ENCODE measurements at regions not wholly inside any gene's neighbourhood (a gene's known extent, or its start where the extent isn't known, plus 50 kb on each side); places are given as distances from the start of the nearest gene placed in this dataset.

DNA sequence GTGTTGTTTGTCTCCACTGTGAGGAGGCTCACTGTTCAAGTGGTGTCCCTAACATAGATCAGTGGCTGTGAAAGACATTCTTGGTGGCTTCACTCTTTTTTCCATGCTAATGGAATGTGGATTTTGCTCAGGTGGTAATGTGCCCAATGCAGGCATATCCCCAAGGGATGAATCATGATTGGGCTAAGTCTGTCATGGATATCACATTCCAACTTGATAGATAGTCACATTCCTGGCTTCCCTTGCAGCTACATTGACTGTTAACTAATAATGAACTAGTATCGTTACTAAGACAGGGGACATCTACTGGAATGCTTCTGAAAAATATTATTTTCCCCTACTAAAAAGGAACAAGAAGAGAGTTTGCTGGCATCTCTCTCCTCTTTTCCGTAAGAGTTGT, 86.3 kb upstream of the SOD1 start (continued):
- TF ChIP-seq, protein P1, sequence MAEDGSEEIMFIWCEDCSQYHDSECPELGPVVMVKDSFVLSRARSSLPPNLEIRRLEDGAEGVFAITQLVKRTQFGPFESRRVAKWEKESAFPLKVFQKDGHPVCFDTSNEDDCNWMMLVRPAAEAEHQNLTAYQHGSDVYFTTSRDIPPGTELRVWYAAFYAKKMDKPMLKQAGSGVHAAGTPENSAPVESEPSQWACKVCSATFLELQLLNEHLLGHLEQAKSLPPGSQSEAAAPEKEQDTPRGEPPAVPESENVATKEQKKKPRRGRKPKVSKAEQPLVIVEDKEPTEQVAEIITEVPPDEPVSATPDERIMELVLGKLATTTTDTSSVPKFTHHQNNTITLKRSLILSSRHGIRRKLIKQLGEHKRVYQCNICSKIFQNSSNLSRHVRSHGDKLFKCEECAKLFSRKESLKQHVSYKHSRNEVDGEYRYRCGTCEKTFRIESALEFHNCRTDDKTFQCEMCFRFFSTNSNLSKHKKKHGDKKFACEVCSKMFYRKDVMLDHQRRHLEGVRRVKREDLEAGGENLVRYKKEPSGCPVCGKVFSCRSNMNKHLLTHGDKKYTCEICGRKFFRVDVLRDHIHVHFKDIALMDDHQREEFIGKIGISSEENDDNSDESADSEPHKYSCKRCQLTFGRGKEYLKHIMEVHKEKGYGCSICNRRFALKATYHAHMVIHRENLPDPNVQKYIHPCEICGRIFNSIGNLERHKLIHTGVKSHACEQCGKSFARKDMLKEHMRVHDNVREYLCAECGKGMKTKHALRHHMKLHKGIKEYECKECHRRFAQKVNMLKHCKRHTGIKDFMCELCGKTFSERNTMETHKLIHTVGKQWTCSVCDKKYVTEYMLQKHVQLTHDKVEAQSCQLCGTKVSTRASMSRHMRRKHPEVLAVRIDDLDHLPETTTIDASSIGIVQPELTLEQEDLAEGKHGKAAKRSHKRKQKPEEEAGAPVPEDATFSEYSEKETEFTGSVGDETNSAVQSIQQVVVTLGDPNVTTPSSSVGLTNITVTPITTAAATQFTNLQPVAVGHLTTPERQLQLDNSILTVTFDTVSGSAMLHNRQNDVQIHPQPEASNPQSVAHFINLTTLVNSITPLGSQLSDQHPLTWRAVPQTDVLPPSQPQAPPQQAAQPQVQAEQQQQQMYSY (CRISPR knock-in tag; IDR thresholded peaks at IDR 0.05): no peak
- TF ChIP-seq SOX15 (CRISPR knock-in tag; IDR thresholded peaks at IDR 0.05) (no peak), TP53 (CRISPR knock-in tag; IDR thresholded peaks at IDR 0.05) (no peak), ZBTB21 (CRISPR knock-in tag; IDR thresholded peaks at IDR 0.05; ENCODE audit: borderline replicate concordance) (no peak), SP1 (CRISPR knock-in tag; conservative IDR thresholded peaks at IDR 0.05) (no peak), GRHL2 (CRISPR knock-in tag; IDR thresholded peaks at IDR 0.05; ENCODE audit: insufficient replicate concordance, severe bottlenecking) (no peak)
- TF ChIP-seq, protein P2, sequence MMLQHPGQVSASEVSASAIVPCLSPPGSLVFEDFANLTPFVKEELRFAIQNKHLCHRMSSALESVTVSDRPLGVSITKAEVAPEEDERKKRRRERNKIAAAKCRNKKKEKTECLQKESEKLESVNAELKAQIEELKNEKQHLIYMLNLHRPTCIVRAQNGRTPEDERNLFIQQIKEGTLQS (CRISPR knock-in tag; conservative IDR thresholded peaks at IDR 0.05): no peak
- TF ChIP-seq, protein P3, sequence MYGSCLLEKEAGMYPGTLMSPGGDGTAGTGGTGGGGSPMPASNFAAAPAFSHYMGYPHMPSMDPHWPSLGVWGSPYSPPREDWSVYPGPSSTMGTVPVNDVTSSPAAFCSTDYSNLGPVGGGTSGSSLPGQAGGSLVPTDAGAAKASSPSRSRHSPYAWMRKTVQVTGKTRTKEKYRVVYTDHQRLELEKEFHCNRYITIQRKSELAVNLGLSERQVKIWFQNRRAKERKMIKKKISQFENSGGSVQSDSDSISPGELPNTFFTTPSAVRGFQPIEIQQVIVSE (CRISPR knock-in tag; IDR thresholded peaks at IDR 0.05; ENCODE audit: borderline replicate concordance): no peak
- TF ChIP-seq, protein P4, sequence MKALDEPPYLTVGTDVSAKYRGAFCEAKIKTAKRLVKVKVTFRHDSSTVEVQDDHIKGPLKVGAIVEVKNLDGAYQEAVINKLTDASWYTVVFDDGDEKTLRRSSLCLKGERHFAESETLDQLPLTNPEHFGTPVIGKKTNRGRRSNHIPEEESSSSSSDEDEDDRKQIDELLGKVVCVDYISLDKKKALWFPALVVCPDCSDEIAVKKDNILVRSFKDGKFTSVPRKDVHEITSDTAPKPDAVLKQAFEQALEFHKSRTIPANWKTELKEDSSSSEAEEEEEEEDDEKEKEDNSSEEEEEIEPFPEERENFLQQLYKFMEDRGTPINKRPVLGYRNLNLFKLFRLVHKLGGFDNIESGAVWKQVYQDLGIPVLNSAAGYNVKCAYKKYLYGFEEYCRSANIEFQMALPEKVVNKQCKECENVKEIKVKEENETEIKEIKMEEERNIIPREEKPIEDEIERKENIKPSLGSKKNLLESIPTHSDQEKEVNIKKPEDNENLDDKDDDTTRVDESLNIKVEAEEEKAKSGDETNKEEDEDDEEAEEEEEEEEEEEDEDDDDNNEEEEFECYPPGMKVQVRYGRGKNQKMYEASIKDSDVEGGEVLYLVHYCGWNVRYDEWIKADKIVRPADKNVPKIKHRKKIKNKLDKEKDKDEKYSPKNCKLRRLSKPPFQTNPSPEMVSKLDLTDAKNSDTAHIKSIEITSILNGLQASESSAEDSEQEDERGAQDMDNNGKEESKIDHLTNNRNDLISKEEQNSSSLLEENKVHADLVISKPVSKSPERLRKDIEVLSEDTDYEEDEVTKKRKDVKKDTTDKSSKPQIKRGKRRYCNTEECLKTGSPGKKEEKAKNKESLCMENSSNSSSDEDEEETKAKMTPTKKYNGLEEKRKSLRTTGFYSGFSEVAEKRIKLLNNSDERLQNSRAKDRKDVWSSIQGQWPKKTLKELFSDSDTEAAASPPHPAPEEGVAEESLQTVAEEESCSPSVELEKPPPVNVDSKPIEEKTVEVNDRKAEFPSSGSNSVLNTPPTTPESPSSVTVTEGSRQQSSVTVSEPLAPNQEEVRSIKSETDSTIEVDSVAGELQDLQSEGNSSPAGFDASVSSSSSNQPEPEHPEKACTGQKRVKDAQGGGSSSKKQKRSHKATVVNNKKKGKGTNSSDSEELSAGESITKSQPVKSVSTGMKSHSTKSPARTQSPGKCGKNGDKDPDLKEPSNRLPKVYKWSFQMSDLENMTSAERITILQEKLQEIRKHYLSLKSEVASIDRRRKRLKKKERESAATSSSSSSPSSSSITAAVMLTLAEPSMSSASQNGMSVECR (CRISPR knock-in tag; IDR thresholded peaks at IDR 0.05; ENCODE audit: borderline replicate concordance): no peak
- TF ChIP-seq, protein P5, sequence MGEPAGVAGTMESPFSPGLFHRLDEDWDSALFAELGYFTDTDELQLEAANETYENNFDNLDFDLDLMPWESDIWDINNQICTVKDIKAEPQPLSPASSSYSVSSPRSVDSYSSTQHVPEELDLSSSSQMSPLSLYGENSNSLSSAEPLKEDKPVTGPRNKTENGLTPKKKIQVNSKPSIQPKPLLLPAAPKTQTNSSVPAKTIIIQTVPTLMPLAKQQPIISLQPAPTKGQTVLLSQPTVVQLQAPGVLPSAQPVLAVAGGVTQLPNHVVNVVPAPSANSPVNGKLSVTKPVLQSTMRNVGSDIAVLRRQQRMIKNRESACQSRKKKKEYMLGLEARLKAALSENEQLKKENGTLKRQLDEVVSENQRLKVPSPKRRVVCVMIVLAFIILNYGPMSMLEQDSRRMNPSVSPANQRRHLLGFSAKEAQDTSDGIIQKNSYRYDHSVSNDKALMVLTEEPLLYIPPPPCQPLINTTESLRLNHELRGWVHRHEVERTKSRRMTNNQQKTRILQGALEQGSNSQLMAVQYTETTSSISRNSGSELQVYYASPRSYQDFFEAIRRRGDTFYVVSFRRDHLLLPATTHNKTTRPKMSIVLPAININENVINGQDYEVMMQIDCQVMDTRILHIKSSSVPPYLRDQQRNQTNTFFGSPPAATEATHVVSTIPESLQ (CRISPR knock-in tag; IDR thresholded peaks at IDR 0.05): no peak
- TF ChIP-seq, protein P6, sequence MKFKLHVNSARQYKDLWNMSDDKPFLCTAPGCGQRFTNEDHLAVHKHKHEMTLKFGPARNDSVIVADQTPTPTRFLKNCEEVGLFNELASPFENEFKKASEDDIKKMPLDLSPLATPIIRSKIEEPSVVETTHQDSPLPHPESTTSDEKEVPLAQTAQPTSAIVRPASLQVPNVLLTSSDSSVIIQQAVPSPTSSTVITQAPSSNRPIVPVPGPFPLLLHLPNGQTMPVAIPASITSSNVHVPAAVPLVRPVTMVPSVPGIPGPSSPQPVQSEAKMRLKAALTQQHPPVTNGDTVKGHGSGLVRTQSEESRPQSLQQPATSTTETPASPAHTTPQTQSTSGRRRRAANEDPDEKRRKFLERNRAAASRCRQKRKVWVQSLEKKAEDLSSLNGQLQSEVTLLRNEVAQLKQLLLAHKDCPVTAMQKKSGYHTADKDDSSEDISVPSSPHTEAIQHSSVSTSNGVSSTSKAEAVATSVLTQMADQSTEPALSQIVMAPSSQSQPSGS (CRISPR knock-in tag; IDR thresholded peaks at IDR 0.05; ENCODE audit: borderline replicate concordance, low read depth): no peak

DNA sequence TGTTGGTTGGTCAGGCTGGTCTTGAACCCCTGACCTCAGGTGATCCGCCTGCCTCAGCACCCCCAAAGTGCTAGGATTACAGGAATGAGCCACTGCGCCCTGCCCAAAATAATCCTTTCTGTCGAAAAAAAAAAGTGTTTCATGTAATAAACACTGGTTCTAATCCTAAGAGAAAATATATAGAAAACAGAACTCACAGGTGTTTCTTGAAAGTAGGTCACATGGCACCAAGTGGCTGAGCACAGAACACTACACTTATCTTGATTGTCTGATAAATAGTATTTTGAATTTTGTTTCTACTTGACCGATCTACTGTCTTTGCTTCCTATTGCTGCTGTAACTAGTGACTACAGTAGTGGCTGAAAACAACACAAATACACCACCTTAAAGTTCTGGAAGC, 87.6 kb upstream of the SOD1 start:
- Mint-ChIP-seq H3K36me3 (peaks cover 8% of the 10 kb centered on the region), H3K4me3 (no peak overlapping the region), H3K27me3 (ENCODE audit: low read depth) (peaks cover 4% of the 10 kb centered on the region; the same call in 1 of the 2 replicates), H3K4me1 (peaks cover 13% of the 10 kb centered on the region), H3K9me3 (peaks cover 12% of the 10 kb centered on the region), H3K27ac (no peak overlapping the region)
- ChIA-PET CTCF (interaction anchor here (0.6 to 2.9 kb wide), 3 partner anchors 9 to 52 kb away, joined by 4 to 25 read pairs (median 8); no protein-coding TSS in a partner anchor), POLR2A (no interaction called here)
- ATAC-seq: no peak
- DNase-seq (ENCODE audit: low spot score): no peak
- TF ChIP-seq, protein P7, sequence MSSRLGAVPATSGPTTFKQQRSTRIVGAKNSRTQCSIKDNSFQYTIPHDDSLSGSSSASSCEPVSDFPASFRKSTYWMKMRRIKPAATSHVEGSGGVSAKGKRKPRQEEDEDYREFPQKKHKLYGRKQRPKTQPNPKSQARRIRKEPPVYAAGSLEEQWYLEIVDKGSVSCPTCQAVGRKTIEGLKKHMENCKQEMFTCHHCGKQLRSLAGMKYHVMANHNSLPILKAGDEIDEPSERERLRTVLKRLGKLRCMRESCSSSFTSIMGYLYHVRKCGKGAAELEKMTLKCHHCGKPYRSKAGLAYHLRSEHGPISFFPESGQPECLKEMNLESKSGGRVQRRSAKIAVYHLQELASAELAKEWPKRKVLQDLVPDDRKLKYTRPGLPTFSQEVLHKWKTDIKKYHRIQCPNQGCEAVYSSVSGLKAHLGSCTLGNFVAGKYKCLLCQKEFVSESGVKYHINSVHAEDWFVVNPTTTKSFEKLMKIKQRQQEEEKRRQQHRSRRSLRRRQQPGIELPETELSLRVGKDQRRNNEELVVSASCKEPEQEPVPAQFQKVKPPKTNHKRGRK (CRISPR knock-in tag; IDR thresholded peaks at IDR 0.05; ENCODE audit: borderline replicate concordance): no peak
- TF ChIP-seq, protein P8, sequence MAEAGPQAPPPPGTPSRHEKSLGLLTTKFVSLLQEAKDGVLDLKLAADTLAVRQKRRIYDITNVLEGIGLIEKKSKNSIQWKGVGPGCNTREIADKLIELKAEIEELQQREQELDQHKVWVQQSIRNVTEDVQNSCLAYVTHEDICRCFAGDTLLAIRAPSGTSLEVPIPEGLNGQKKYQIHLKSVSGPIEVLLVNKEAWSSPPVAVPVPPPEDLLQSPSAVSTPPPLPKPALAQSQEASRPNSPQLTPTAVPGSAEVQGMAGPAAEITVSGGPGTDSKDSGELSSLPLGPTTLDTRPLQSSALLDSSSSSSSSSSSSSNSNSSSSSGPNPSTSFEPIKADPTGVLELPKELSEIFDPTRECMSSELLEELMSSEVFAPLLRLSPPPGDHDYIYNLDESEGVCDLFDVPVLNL (CRISPR knock-in tag; IDR thresholded peaks at IDR 0.05; ENCODE audit: borderline replicate concordance, low read depth): no peak
- TF ChIP-seq ZNF121 (CRISPR knock-in tag; IDR thresholded peaks at IDR 0.05) (no peak), ZNF232 (CRISPR knock-in tag; IDR thresholded peaks at IDR 0.05) (no peak)
- TF ChIP-seq, protein P9, sequence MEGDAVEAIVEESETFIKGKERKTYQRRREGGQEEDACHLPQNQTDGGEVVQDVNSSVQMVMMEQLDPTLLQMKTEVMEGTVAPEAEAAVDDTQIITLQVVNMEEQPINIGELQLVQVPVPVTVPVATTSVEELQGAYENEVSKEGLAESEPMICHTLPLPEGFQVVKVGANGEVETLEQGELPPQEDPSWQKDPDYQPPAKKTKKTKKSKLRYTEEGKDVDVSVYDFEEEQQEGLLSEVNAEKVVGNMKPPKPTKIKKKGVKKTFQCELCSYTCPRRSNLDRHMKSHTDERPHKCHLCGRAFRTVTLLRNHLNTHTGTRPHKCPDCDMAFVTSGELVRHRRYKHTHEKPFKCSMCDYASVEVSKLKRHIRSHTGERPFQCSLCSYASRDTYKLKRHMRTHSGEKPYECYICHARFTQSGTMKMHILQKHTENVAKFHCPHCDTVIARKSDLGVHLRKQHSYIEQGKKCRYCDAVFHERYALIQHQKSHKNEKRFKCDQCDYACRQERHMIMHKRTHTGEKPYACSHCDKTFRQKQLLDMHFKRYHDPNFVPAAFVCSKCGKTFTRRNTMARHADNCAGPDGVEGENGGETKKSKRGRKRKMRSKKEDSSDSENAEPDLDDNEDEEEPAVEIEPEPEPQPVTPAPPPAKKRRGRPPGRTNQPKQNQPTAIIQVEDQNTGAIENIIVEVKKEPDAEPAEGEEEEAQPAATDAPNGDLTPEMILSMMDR (IDR thresholded peaks at IDR 0.05): no peak

Measured in WTC11 (cell line).